GM10266 (cell line): ENCODE measurements at regions not wholly inside any gene's neighbourhood (a gene's known extent, or its start where the extent isn't known, plus 50 kb on each side); places are given as distances from the start of the nearest gene placed in this dataset.

Experiments used
- DNase-seq: peaks from one replicate; pipeline ENCODE4 v3.0.0; 2012; ENCODE audit errors: extremely low spot score
- CTCF ChIP-seq: IDR thresholded peaks from 2 replicates; pipeline ENCODE4 v1.5.1; 2012; ENCODE audit warnings: mild to moderate bottlenecking, low read depth; ENCODE audit not compliant: control insufficient read depth, insufficient read depth; ENCODE audit errors: missing control alignments

GRCh38 chr3:73924048-73924447 is 299.3 kb upstream of the PDZRN3 start:
- no peak for DNase-seq
- TF ChIP-seq CTCF, result no peak

GRCh38 chr3:73917643-73918042 is 292.9 kb upstream of the PDZRN3 start:
- no peak for TF ChIP-seq CTCF
- DNase-seq, result no peak

GRCh38 chr3:73915886-73916285 is 291.1 kb upstream of the PDZRN3 start:
- TF ChIP-seq CTCF, result no peak
- DNase-seq, result no peak

GRCh38 chr3:73908218-73908617 is 283.5 kb upstream of the PDZRN3 start:
- TF ChIP-seq CTCF, result no peak
- no peak for DNase-seq

GRCh38 chr3:73901686-73902085 is 276.9 kb upstream of the PDZRN3 start:
- TF ChIP-seq CTCF, result no peak
- no peak for DNase-seq

GRCh38 chr3:73894474-73895213 is 269.9 kb upstream of the PDZRN3 start:
- no peak for DNase-seq
- no peak for TF ChIP-seq CTCF

GRCh38 chr3:73893089-73893488 is 268.3 kb upstream of the PDZRN3 start:
- DNase-seq, result no peak

More at GRCh38 chr3:73893089-73893488, 268.3 kb upstream of the PDZRN3 start:
- no peak for TF ChIP-seq CTCF
